HG03097 (cell line): ENCODE measurements at regions not wholly inside any gene's neighbourhood (a gene's known extent, or its start where the extent isn't known, plus 50 kb on each side); places are given as distances from the start of the nearest gene placed in this dataset.

Experiments
- ATAC-seq: cut with Tn5 transposase; IDR thresholded peaks from one replicate; pipeline ENCODE4 v1.9.1; 2021; ENCODE audit not compliant: unreplicated experiment, low FRiP score

DNA sequence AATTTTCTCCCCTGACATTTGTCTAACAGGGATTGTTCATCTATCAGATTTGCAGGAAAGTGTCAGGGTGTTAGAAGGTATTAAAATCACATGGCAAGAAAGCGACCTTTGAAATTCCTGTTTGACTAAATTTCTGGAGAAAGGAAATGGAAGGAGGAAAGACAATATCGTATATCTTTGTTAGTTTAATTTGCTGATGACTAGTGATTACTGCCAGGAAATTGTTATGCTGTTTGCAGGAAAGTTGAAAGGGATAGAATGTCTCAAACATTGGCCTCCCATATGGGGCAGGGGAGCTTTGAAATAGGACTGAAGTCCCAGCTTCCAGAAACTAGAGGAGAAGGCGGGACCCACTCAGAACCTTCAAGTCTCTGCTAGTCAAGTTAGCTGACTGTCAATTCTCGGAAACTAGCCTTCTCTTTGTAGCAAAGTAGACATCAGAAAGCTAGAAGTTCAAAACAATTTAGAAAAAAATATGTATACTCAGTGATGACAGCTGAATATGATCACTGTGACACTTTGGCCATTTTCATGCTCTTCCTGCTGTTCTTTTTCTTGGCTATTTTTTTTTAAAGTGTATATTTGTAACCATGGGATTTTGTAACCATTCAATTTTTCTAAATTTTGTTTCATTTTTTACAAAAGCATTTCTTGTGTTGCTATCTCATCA is 53.4 kb upstream of the RALGAPA2 start:
- no peak for ATAC-seq

DNA sequence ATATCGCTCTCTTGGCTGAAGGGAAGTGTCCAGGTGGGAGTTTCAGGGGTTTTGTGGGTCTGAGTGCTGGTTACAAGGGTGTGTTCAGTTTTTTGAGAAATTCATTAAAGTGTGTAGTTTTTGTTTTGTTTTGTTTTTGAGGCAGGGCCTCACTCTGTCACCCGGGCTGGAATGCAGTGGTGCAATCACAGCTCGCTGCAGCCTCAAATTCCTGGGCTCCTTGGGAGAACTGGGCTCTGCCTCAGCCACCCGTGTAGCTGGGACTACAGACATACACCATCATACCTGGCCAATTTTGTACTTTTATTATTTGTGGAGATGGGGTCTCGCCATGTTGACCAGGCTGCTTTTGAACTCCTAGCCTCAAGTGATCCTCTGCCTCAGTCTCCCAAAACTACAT is 51.2 kb upstream of the RALGAPA2 start:
- no peak for ATAC-seq
